Liver (tissue), 8 donors: ENCODE measurements at regions not wholly inside any gene's neighbourhood (a gene's known extent, or its start where the extent isn't known, plus 50 kb on each side); places are given as distances from the start of the nearest gene placed in this dataset.
A peak's percentile ranks its signal among the peaks of the same experiment; 100 is the strongest.

Experiments used
- DNase-seq: peaks from one replicate; pipeline ENCODE4 v3.0.0-alpha.2; 2017; ENCODE audit warnings: low spot score
- H3K27ac ChIP-seq, 2 donors: one replicate each; pipeline ENCODE4 v1.7.0; 2013; ENCODE audit warnings: inconsistent platforms in 2 of 2, low read length in 2 of 2, control low read depth in 1 of 2, low read depth in 1 of 2, mild to moderate bottlenecking in 1 of 2
- H3K27me3 ChIP-seq, 4 donors: one replicate each; pipeline versions ENCODE4 v1.6.1 to v1.7.0; 2013; ENCODE audit warnings: low read length in 3 of 4, inconsistent platforms in 1 of 4, mild to moderate bottlenecking in 1 of 4, moderate library complexity in 1 of 4; ENCODE audit not compliant: control insufficient read depth in 4 of 4, insufficient read depth in 4 of 4
- H3K36me3 ChIP-seq, 4 donors: one replicate each; pipeline versions ENCODE4 v1.6.1 to v1.7.0; 2013; ENCODE audit warnings: low read length in 3 of 4, mild to moderate bottlenecking in 3 of 4, low read depth in 1 of 4, moderate library complexity in 1 of 4; ENCODE audit not compliant: control insufficient read depth in 4 of 4, insufficient read depth in 3 of 4
- H3K4me1 ChIP-seq, 4 donors: one replicate each; pipeline versions ENCODE4 v1.6.1 to v1.7.0; 2013; ENCODE audit warnings: low read length in 3 of 4, mild to moderate bottlenecking in 3 of 4, moderate library complexity in 1 of 4; ENCODE audit not compliant: control insufficient read depth in 4 of 4, insufficient read depth in 4 of 4
- H3K4me3 ChIP-seq, 3 donors: one replicate each; pipeline versions ENCODE4 v1.6.1 to v1.7.0; 2013; ENCODE audit warnings: low read length in 3 of 3, control low read depth in 1 of 3, low read depth in 1 of 3, mild to moderate bottlenecking in 1 of 3
- H3K9ac ChIP-seq, 2 donors: one replicate each; pipeline ENCODE4 v1.7.0; 2013; ENCODE audit warnings: low read length in 2 of 2, mild to moderate bottlenecking in 2 of 2, moderate library complexity in 2 of 2, control low read depth in 1 of 2, low read depth in 1 of 2
- H3K9me3 ChIP-seq, 4 donors: one replicate each; pipeline versions ENCODE4 v1.6.1 to v1.7.0; 2013; ENCODE audit warnings: low read length in 3 of 4; ENCODE audit not compliant: control insufficient read depth in 4 of 4
- EGR1 ChIP-seq, 2 donors: IDR thresholded peaks; 2 replicates each; pipeline ENCODE4 v1.6.1; 2016 to 2018; ENCODE audit warnings: antibody characterized with exemption in 2 of 2, low read depth in 2 of 2
- JUND ChIP-seq, 2 donors: IDR thresholded peaks; 2 replicates each; pipeline ENCODE4 v1.6.1; 2016; ENCODE audit warnings: antibody characterized with exemption in 2 of 2
- NR2F2 ChIP-seq: IDR thresholded peaks from 2 replicates; pipeline ENCODE4 v1.6.1; 2016; ENCODE audit warnings: antibody characterized with exemption
- RAD21 ChIP-seq, 2 donors: IDR thresholded peaks; 2 replicates each; pipeline ENCODE4 v1.6.1; 2016; ENCODE audit warnings: antibody characterized with exemption in 2 of 2, mild to moderate bottlenecking in 2 of 2
- REST ChIP-seq: IDR thresholded peaks from 2 replicates; pipeline ENCODE4 v1.6.1; 2016; ENCODE audit warnings: antibody characterized with exemption, mild to moderate bottlenecking
- TAF1 ChIP-seq: conservative IDR thresholded peaks from 2 replicates; pipeline ENCODE4 v1.6.1; 2016; ENCODE audit warnings: antibody characterized with exemption, mild to moderate bottlenecking
- WGBS: extraction: QIAGEN DNeasy Blood & Tissue Kit; methylation state at CpG from one replicate; pipeline ENCODE4 v1.1.7; 2013; 5-methylcytosine and 5-hydroxymethylcytosine counted together
- TF ChIP-seq, protein P1 (sequence below): IDR thresholded peaks from 2 replicates; pipeline ENCODE4 v1.6.1; 2016; ENCODE audit warnings: antibody characterized with exemption
- TF ChIP-seq, protein P2 (sequence below): fragments of 150-350 bp; IDR thresholded peaks from 2 replicates; pipeline ENCODE4 v1.5.1; 2017; ENCODE audit warnings: improper control_type of control experiment, low read depth, low read length; ENCODE audit not compliant: missing input control
- TF ChIP-seq, protein P3 (sequence below): IDR thresholded peaks from 2 replicates; pipeline ENCODE4 v1.6.1; 2016; ENCODE audit warnings: antibody characterized with exemption
- donor health status: healthy.
- donor health status: healthy.
- donor health status: healthy.
- donor health status: healthy.
- donor health status: healthy.

- Histone ChIP-seq H3K27me3 (no peaks in the 10 kb centered on the region), H3K4me1 (no peaks in the 10 kb centered on the region), H3K4me3 (no peak overlapping the region), H3K9ac (no peak overlapping the region), H3K9me3 (no peaks in the 10 kb centered on the region), H3K36me3 (no peaks in the 10 kb centered on the region), H3K27ac (no peak overlapping the region)
- TF ChIP-seq EGR1 (IDR thresholded peaks at IDR 0.05; ENCODE audit: low read depth in 2 of 2) (no peak), TAF1 (no peak), RAD21 (IDR thresholded peaks at IDR 0.05) (no peak), JUND (IDR thresholded peaks at IDR 0.05) (no peak), REST (no peak)
- TF ChIP-seq, protein P1, sequence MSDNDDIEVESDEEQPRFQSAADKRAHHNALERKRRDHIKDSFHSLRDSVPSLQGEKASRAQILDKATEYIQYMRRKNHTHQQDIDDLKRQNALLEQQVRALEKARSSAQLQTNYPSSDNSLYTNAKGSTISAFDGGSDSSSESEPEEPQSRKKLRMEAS: no peak
- TF ChIP-seq, protein P2, sequence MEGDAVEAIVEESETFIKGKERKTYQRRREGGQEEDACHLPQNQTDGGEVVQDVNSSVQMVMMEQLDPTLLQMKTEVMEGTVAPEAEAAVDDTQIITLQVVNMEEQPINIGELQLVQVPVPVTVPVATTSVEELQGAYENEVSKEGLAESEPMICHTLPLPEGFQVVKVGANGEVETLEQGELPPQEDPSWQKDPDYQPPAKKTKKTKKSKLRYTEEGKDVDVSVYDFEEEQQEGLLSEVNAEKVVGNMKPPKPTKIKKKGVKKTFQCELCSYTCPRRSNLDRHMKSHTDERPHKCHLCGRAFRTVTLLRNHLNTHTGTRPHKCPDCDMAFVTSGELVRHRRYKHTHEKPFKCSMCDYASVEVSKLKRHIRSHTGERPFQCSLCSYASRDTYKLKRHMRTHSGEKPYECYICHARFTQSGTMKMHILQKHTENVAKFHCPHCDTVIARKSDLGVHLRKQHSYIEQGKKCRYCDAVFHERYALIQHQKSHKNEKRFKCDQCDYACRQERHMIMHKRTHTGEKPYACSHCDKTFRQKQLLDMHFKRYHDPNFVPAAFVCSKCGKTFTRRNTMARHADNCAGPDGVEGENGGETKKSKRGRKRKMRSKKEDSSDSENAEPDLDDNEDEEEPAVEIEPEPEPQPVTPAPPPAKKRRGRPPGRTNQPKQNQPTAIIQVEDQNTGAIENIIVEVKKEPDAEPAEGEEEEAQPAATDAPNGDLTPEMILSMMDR: no peak
- WGBS: 95% methylated on average over 2 of the region's 2 CpGs
- no peak for DNase-seq
Observed at GRCh38 chr3:56981445-56982230, 78.8 kb upstream of the SPATA12 start.

DNA sequence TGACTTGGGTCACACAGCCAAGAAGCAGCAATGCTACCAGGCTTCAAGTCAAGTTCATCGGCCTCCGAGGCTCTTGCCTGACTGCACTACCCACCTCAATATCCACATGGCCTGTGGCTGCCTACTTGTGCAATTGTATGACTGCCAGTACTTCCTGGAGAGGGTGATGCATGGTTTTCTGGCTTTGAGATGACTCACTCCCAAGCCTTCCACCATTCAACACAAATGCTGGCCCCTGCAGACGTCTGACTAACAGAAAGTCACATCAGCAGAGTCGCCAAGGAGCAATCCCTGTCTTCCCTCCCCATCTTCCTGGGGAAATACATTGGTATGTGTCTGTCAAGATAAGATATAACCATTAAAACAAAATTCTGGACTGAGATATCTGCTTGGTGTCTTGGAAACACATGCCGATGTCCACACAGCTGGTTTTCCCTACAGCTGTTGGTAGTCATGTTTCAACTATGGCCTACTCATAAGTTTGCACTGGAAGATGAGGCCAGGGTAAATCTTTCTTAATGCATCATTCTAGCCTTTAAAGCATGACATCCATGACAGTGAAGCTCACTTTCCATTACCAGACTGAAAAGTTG lies 79.6 kb upstream of the SPATA12 start:
- no peaks in the 10 kb centered on the region for H3K4me1 ChIP-seq
- WGBS: 77% methylated on average over 5 of the region's 5 CpGs
- no peak for TF ChIP-seq RAD21 (IDR thresholded peaks at IDR 0.05)
- no peak for TF ChIP-seq TAF1
- peak; percentile 26 to 30 for TF ChIP-seq JUND (IDR thresholded peaks at IDR 0.05)
- TF ChIP-seq NR2F2: no peak
- TF ChIP-seq, protein P3, sequence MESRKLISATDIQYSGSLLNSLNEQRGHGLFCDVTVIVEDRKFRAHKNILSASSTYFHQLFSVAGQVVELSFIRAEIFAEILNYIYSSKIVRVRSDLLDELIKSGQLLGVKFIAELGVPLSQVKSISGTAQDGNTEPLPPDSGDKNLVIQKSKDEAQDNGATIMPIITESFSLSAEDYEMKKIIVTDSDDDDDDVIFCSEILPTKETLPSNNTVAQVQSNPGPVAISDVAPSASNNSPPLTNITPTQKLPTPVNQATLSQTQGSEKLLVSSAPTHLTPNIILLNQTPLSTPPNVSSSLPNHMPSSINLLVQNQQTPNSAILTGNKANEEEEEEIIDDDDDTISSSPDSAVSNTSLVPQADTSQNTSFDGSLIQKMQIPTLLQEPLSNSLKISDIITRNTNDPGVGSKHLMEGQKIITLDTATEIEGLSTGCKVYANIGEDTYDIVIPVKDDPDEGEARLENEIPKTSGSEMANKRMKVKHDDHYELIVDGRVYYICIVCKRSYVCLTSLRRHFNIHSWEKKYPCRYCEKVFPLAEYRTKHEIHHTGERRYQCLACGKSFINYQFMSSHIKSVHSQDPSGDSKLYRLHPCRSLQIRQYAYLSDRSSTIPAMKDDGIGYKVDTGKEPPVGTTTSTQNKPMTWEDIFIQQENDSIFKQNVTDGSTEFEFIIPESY: no peak
- H3K4me3 ChIP-seq: no peak overlapping the region
- no peaks in the 10 kb centered on the region for H3K9me3 ChIP-seq
- H3K27ac ChIP-seq: no peak overlapping the region
- no peak for DNase-seq
- no peaks in the 10 kb centered on the region for H3K27me3 ChIP-seq
- H3K9ac ChIP-seq: no peak overlapping the region
- no peaks in the 10 kb centered on the region for H3K36me3 ChIP-seq
